Left kidney (tissue), 1 donor: ENCODE measurements at regions not wholly inside any gene's neighbourhood (a gene's known extent, or its start where the extent isn't known, plus 50 kb on each side); places are given as distances from the start of the nearest gene placed in this dataset.

ENCODE experiments used
- DNase-seq: peaks from one replicate; pipeline ENCODE4 v3.0.0-alpha.2; 2013

DNA sequence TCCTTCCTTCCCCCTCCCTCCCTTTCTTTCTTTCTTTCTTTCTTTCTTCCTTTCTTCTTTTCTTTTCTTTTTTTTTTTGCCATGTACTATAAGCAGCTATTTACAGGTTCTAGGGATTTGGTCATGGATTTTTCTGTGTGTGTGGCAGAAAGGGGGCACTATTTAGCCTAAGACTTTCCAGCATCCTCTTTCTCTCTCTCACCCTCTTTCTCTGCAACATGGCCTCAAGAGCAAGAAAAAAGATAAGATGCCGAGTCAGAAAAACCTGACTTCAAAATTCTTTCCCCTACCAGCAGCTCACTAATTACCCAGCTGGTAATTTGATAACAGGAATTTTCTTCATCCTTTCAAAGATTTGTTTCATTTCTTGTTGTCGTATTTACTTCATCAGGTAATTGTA, 458.3 kb upstream of the ADAMTS5 start:
- DNase-seq = no peak

DNA sequence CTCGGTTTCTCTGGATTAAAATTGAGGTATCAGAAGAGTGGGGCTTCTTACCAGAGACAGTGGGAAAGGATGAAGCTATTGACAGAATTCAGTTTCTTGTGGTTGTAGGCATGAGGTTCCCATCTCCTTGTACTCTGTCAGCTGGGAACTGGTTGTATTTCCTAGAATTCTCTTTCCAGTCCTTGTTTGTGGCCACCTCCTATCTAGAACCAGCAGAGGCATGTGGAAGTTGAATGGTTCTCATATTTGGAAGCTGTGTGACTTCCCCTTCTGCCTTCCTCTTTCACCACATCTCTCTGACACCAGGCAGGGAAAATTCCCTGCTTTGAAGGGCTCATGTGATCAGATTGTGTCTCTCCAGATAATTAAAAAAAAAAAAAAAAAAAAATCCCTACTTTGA, 457.7 kb upstream of the ADAMTS5 start:
- DNase-seq = no peak

- no peak for DNase-seq
Measured at GRCh38 chr21:27423906-27424595, 457.2 kb upstream of the ADAMTS5 start.

DNA sequence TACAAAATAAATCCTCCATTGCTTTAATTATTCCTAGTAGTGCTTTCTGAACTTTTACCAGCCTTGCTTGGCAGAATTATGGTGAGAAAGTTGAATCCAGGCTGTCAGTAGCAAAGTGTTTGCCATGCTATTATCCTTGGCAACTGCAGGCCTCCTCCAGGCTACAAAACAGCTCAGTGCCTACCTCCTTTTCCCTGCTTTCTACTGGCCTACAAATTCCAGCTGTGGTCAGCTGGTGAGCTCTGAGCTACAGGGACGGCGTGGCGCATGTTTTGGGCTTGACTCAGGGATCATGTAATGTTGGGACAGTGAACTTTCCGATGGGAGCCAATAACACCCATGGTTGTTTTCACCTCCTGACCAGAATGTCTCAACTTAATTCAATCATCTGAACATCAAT, 456.1 kb upstream of the ADAMTS5 start:
- DNase-seq = no peak

- no peak for DNase-seq
Measured at GRCh38 chr21:27422435-27422834, 455.5 kb upstream of the ADAMTS5 start.

DNA sequence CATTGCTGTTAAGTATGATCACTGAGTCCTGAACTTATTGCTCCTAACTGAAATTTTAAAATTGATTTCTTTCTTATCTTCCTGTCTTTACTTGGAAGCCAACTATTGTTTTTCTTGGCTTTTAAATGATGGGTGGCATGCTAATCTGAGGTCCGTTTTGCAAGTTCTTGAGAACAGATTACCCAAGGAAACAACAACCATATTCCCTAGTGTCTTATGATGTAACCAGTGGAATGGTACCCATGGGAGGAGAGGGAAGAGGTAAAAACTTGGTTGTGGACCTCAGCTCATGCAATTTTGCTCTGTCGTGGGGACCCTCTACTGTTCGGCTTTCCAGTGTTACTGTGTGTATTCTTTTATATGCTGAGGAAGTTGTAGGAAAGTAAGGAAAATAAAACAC, 454.8 kb upstream of the ADAMTS5 start:
- DNase-seq = no peak

DNA sequence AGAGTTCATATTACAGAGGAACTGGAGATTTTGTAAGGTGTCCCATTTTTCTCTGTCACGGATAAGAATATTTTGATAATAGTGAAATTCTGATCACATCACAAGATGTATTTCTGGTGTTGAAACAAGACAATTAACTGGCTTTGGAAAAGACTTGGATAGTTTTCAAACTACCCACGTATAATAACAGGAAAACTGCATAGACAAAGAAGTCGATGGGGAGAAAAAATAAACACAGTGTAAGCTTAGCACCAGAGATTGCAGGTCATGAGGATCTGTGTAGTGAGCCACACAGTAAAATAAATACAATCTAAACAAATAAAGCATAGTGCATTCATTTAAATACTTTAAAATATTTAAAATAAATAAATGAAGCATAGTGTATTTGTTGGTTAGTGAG, 452.3 kb upstream of the ADAMTS5 start:
- no peak for DNase-seq

DNA sequence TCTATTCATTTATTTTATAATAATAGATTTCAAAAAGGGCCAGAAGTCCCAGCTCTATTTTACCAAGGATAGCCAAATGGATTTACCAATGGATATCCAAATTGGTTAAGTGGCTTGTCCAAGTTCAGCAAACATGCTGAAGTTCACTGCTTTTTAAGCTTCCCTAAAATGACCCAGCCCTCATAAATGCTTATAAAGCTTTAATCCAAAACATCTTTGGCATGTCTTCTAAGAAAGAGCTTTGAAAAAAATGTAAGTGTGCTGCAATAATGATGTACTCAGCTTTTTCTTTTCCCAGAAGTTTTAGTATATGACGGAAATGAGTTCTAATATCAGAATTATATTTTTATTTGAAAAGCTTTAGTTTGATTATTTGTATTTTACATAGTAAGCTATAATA, 451.5 kb upstream of the ADAMTS5 start:
- no peak for DNase-seq

DNA sequence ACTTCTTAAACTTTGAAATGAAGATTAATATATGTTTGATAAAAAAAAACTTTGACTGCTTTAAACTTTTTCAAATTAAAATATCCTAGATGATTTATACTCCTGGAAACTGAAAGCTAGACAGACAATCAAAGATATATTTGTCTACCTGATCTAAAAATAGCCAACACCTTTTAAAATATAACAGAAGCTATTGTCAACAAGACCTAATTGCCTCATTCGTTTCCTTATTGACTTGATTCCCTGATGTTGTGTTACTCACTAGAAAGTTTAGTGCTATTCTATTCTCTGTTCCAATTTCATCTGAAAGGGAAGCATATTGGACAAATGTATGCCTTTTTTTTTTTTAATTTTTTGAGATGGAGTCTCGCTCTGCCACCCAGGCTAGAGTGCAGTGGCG, 445.6 kb upstream of the ADAMTS5 start:
- no peak for DNase-seq

DNA sequence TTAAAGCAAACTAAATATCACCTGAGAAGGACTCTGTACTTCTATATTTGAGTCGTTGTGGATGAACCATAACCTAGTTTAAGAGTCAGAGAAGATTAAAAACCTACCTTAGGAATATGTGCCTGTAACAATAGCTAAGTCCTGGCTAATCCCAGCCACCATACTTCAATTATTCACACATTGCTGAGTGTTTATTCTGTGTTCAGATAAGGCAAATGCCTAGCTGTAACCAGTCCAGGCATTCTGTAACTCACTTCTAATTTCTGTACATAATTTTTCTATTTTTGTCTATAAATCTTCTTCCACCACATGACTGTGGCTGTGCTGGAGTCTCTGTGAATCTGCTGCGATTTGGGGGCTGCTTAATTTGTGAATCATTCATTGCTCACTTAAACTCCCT, 441.9 kb upstream of the ADAMTS5 start:
- no peak for DNase-seq

GRCh38 chr21:27407271-27407670, 440.4 kb upstream of the ADAMTS5 start:
- DNase-seq = no peak

DNA sequence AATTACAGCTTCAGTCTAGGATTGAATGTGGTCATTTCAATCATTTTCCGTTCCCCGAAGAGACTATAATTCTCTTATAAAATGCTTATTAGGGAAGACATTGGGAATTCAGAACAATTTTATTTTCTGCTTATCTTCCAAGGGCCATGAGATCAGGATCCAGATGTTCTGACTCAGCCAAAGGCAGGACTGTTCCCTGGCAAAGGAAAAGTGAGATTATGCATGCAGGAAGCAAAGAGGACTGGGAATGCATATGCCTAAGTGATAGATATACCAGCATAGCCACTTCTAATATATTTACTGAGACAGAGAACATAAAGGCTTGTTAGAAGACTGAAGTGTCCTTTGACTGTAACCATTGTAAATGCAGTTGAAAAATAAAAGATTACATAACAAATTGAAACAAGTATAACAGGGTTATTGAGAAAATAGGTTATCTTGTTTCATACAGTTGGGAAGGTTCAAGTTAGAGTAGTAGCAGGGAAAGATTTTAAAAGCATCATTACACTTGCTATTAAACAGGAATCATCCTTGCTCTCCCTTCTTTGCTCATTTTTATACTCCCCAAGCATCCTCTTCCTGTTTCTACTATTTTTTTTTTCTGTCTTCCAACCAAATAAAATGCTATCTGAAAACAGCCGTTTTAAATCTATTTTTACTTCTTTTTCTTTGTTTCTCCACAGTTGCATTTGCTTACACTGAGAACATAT, 439.6 kb upstream of the ADAMTS5 start:
- peak; percentile 42 for DNase-seq

- no peak for DNase-seq
Measured at GRCh38 chr21:27403011-27403410, 436.1 kb upstream of the ADAMTS5 start.

- no peak for DNase-seq
Measured at GRCh38 chr21:27400045-27400444, 433.2 kb upstream of the ADAMTS5 start.

DNA sequence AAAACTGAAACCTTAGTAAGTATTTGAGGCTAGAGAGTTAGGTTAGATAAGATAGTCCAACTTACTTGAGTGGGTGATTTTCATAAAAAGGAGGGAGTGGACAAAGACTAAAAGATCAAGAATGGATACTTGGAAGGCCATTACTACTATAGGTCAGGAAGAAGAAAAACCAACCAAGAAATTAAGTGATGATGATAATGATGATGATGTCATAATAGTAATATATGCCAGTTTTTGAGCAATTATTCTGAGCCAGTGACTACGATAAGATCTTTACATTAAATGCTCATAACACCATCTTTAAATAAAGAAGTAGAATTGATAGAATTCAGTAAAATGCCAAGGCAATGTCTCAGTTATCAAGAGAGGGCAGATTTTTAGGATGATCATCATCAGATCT, 430.7 kb upstream of the ADAMTS5 start:
- no peak for DNase-seq

DNA sequence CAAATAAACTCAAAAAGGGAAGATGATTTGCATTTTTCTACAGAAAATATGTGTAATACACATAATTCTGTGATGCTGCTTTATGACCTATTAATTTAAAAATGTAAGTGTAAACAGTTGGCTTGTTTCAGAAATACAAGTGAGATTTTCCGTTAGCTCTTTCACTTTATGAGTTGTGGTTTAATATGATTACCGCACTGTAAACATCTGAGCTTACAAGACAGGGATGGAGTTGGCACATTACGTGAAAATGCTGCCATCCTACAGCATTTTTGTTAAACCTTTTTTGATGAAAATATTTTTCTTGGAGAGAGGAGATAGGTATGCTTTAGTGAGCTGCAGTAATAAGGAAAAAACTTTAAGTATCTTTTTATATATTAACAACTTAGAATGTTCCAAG, 426.8 kb upstream of the ADAMTS5 start:
- DNase-seq = no peak

GRCh38 chr21:27391990-27392389, 425.1 kb upstream of the ADAMTS5 start:
- DNase-seq = no peak

DNA sequence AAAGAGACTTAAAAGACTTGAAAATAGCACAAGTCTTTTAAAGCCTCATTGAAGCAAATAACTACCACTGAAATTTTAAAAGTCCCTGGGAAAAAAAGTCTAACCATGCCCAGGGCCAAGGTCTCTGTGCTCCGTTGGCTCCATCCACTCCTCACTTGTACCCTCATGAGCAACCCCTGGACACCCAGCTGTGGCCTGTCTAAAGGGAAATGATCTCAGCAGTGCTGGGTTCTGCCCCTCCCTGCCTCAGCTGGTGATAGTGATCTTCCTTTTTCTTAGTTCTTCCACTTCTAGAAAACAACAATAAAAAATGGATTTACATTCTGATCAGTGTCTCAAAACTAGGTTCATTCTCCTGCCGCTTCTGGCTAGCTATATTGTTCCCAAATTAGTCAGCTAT, 423.5 kb upstream of the ADAMTS5 start:
- DNase-seq = no peak

DNA sequence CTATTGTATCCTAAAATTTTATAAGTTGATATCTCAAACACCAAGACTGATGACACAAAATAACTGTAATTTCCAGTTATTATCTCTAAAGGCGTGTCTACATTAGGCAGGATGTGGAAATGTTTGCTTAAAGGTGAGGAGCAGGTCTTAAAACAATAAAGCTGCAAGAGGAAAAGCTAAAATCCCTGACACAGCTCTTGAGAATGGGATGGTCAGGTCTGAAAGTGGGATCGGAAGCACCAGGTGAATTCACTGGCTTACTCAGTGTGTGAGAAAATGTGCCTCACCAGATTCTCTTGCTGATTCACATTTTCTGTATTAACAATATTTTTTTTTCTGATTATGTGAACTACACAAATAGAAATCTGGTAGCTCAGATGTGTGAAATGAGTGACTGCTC, 421.9 kb upstream of the ADAMTS5 start:
- no peak for DNase-seq

DNA sequence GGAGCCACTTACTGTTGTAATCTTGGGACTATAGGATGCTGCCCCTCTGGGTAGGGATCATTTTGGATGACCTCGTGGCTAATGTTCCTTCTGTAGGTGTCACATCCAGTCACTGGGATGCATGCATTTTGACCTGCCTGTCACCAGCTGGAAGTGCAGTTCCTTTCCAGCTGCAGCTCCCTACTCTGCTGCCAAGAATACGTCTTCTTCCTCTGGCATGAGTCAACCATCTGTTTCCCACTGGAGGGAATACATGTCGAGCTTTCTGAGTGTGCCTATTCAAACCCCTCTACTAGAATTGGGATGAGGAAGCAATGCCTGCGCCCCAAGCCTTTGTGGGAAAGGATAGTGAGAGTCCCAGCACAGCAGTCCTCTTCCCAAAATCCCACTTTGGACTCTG, 415.5 kb upstream of the ADAMTS5 start:
- no peak for DNase-seq

GRCh38 chr21:27380303-27380702, 413.4 kb upstream of the ADAMTS5 start:
- DNase-seq = no peak

GRCh38 chr21:27379354-27379753, 412.5 kb upstream of the ADAMTS5 start:
- DNase-seq = no peak

- no peak for DNase-seq
Measured at GRCh38 chr21:27372381-27372780, 405.5 kb upstream of the ADAMTS5 start.

DNA sequence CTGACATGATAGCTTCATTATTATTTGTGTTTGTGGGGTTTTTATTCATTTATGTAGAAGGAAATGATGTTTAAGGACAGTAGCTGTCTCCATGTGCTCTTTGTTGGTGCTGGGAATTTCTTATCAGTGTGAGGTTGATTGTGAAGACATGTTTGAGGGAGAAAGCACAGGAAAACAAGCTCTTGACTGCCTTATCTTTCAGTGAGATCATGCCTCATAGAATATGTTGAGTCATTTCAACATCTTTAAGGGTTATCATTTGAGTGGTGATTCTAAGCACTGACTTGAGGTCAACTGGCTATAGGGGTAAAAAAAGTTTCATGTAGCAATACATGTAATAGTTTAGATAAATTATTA, 405.1 kb upstream of the ADAMTS5 start:
- no peak for DNase-seq
